Mammary epithelial cell (primary cell): ENCODE measurements at regions not wholly inside any gene's neighbourhood (a gene's known extent, or its start where the extent isn't known, plus 50 kb on each side); places are given as distances from the start of the nearest gene placed in this dataset.

ENCODE experiments used
- CTCF ChIP-seq, 2 donors: IDR thresholded peaks in 1 of 2; conservative IDR thresholded peaks in 1 of 2; 2 replicates each; pipeline ENCODE4 v1.5.1; 2011 to 2012; ENCODE audit warnings: inconsistent platforms in 2 of 2, low read length in 2 of 2, mild to moderate bottlenecking in 2 of 2, control low read depth in 1 of 2, low read depth in 1 of 2; ENCODE audit not compliant: insufficient read depth in 1 of 2; ENCODE audit errors: extremely low read depth in 1 of 2
- EZH2 ChIP-seq: IDR thresholded peaks from 2 replicates; pipeline ENCODE4 v1.6.1; 2012; ENCODE audit warnings: low read length, inconsistent platforms, borderline replicate concordance

- TF ChIP-seq CTCF (conservative IDR thresholded peaks at IDR 0.05 in 1 of 2, IDR thresholded peaks at IDR 0.05 in 1 of 2; ENCODE audit: extremely low read depth in 1 of 2, insufficient read depth in 1 of 2, low read depth in 1 of 2, low read length in 2 of 2) (no peak), EZH2 (no peak)
These were observed 65.1 kb upstream of the ITM2B start for GRCh38 chr13:48167866-48168265.
